Tibial nerve (tissue), 4 donors: ENCODE measurements at regions not wholly inside any gene's neighbourhood (a gene's known extent, or its start where the extent isn't known, plus 50 kb on each side); places are given as distances from the start of the nearest gene placed in this dataset.

ENCODE experiments used
- DNase-seq, 2 donors: peaks; one replicate each; pipeline ENCODE4 v3.0.0-alpha.2; 2019; ENCODE audit warnings: low spot score in 2 of 2
- H3K27ac ChIP-seq, 4 donors: fragments of 200-600 bp; sonication (generic) in 3 of 4; one replicate each; pipeline ENCODE4 v1.5.1; 2017 to 2019; ENCODE audit warnings: mild to moderate bottlenecking in 1 of 4
- H3K27me3 ChIP-seq, 2 donors: fragments of 200-600 bp; sonication (generic) in 1 of 2; one replicate each; pipeline versions ENCODE4 v1.5.1 to v1.6.0; 2017 to 2019
- H3K36me3 ChIP-seq, 3 donors: fragments of 200-600 bp; sonication (generic); one replicate each; pipeline ENCODE4 v1.5.1; 2018 to 2019
- H3K4me1 ChIP-seq, 4 donors: fragments of 200-600 bp; sonication (generic) in 3 of 4; one replicate each; pipeline ENCODE4 v1.5.1; 2017 to 2019
- H3K4me3 ChIP-seq, 4 donors: fragments of 200-600 bp; sonication (generic) in 3 of 4; one replicate each; pipeline ENCODE4 v1.5.1; 2017 to 2019; ENCODE audit warnings: mild to moderate bottlenecking in 1 of 4, moderate library complexity in 1 of 4
- H3K9me3 ChIP-seq, 4 donors: fragments of 200-600 bp; sonication (generic) in 3 of 4; one replicate each; pipeline ENCODE4 v1.5.1; 2017 to 2019
- CTCF ChIP-seq, 5 experiments: fragments of 200-600 bp in 3 of 5; fragments of 450-650 bp in 2 of 5; sonication (generic) in 3 of 5; IDR thresholded peaks; one replicate each; pipeline ENCODE4 v1.5.1; 2016 to 2019; ENCODE audit warnings: antibody characterized with exemption in 5 of 5, mild to moderate bottlenecking in 3 of 5, moderate library complexity in 2 of 5
- EP300 ChIP-seq, 2 donors: sonication (generic); formaldehyde crosslinking; IDR thresholded peaks; one replicate each; pipeline ENCODE4 v1.6.1; 2017; ENCODE audit warnings: antibody characterized with exemption in 2 of 2, mild to moderate bottlenecking in 1 of 2
- POLR2A ChIP-seq, 2 donors: fragments of 450-650 bp; IDR thresholded peaks; one replicate each; pipeline ENCODE4 v1.6.1; 2017; ENCODE audit warnings: antibody characterized with exemption in 2 of 2, mild to moderate bottlenecking in 2 of 2, moderate library complexity in 2 of 2
- WGBS, 2 donors: methylation state at CpG; one replicate each; pipeline ENCODE4 v1.1.5; 2018; 5-methylcytosine and 5-hydroxymethylcytosine counted together

- DNase-seq: no peak
- no peaks in the 10 kb centered on the region for H3K9me3 ChIP-seq
- no peaks in the 10 kb centered on the region for H3K27me3 ChIP-seq
- H3K36me3 ChIP-seq: no peaks in the 10 kb centered on the region
- no peak overlapping the region for H3K4me3 ChIP-seq
- H3K4me1 ChIP-seq: no peaks in the 10 kb centered on the region
- 68 to 79% methylated on average over 6 of the region's 6 CpGs for WGBS, 2 donors
- no peak overlapping the region for H3K27ac ChIP-seq
- TF ChIP-seq CTCF (IDR thresholded peaks at IDR 0.05) (no peak), POLR2A (IDR thresholded peaks at IDR 0.05) (no peak), EP300 (IDR thresholded peaks at IDR 0.05) (no peak)
Observed at GRCh38 chr16:47888734-47889133, 267.1 kb downstream of the ABCC12 start.

DNA sequence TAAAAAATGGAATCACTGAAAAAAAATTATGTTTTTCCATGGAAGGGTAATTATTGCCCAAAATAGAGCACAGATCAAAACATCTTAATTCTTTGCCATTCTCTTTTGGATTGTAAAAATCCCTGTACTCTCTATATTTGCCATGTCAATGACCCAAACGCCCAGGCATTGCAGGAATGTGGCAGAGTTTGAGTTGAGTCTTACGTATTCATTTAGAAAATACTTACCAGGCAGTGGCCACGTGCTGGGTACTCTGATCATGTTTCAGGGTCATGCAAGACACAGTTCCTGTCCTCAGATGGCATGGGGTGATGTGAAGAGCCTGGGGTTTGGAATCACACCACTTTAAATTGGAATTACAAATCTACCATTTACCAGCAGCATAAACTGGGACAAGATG is 267.7 kb downstream of the ABCC12 start:
- no peak overlapping the region for H3K27ac ChIP-seq
- H3K4me1 ChIP-seq: no peaks in the 10 kb centered on the region
- H3K36me3 ChIP-seq: no peaks in the 10 kb centered on the region
- H3K4me3 ChIP-seq: no peak overlapping the region
- TF ChIP-seq CTCF (IDR thresholded peaks at IDR 0.05): no peak
- DNase-seq: no peak
- H3K9me3 ChIP-seq: no peaks in the 10 kb centered on the region
- 11 to 13% methylated on average over 3 of the region's 3 CpGs for WGBS, 2 donors
- H3K27me3 ChIP-seq: no peaks in the 10 kb centered on the region

DNA sequence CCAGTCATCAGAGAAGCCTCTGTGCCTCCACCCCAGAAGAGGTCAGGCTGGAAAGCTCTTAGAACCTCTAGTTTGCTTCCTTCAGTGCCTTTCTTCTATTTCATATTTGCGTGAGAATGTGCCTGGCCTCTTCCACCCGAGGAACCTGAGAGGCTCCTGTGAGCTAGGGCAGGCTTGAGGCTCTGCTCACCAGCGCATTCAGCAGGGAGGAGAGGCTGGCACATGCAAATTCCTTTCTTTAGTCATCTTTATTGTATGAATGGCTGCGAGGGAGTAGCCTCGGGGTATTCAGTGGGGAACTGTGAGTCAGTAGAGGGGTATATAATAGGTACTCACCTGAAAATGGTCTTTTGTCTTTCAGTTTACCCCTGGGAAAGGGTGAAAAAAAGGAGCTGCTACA is 268.3 kb downstream of the ABCC12 start:
- no peak for DNase-seq
- H3K4me3 ChIP-seq: no peak overlapping the region
- WGBS, 2 donors: 27 to 29% methylated on average over 5 of the region's 5 CpGs
- TF ChIP-seq EP300 (IDR thresholded peaks at IDR 0.05): no peak
- TF ChIP-seq POLR2A (IDR thresholded peaks at IDR 0.05): no peak
- no peak for TF ChIP-seq CTCF (IDR thresholded peaks at IDR 0.05)
- no peaks in the 10 kb centered on the region for H3K27me3 ChIP-seq
- no peak overlapping the region for H3K27ac ChIP-seq
- no peaks in the 10 kb centered on the region for H3K36me3 ChIP-seq
- H3K4me1 ChIP-seq: no peaks in the 10 kb centered on the region
- H3K9me3 ChIP-seq: no peaks in the 10 kb centered on the region

- H3K36me3 ChIP-seq: no peaks in the 10 kb centered on the region
- no peak for DNase-seq
- no peaks in the 10 kb centered on the region for H3K27me3 ChIP-seq
- no peak overlapping the region for H3K4me3 ChIP-seq
- no peak overlapping the region for H3K27ac ChIP-seq
- TF ChIP-seq EP300 (IDR thresholded peaks at IDR 0.05) (no peak), POLR2A (IDR thresholded peaks at IDR 0.05) (no peak), CTCF (IDR thresholded peaks at IDR 0.05) (no peak)
- WGBS, 2 donors: 41 to 43% methylated on average over 11 of the region's 11 CpGs
- no peaks in the 10 kb centered on the region for H3K4me1 ChIP-seq
- H3K9me3 ChIP-seq: no peaks in the 10 kb centered on the region
Observed at GRCh38 chr16:47886631-47887415, 269.0 kb downstream of the ABCC12 start.

GRCh38 chr16:47886139-47886538 is 269.7 kb downstream of the ABCC12 start:
- H3K4me3 ChIP-seq: no peak overlapping the region
- H3K27me3 ChIP-seq: no peaks in the 10 kb centered on the region
- no peak overlapping the region for H3K27ac ChIP-seq
- no peaks in the 10 kb centered on the region for H3K4me1 ChIP-seq
- TF ChIP-seq CTCF (IDR thresholded peaks at IDR 0.05): no peak
- TF ChIP-seq POLR2A (IDR thresholded peaks at IDR 0.05): no peak
- no peak for DNase-seq
- 62 to 72% methylated on average over 7 of the region's 7 CpGs for WGBS, 2 donors
- H3K36me3 ChIP-seq: no peaks in the 10 kb centered on the region
- no peaks in the 10 kb centered on the region for H3K9me3 ChIP-seq
